HepG2 (cell line): ENCODE measurements at regions not wholly inside any gene's neighbourhood (a gene's known extent, or its start where the extent isn't known, plus 50 kb on each side); places are given as distances from the start of the nearest gene placed in this dataset.

ENCODE experiments used
- AHR ChIP-seq: IDR thresholded peaks from 2 replicates; pipeline ENCODE4 v1.6.1; 2018; ENCODE audit warnings: missing genetic modification reagents, missing compliant biosample characterization
- BHLHE40 ChIP-seq: IDR thresholded peaks from 2 replicates; pipeline ENCODE4 v1.6.1; 2011; ENCODE audit warnings: low read length, improper control_type of control experiment
- DNMT1 ChIP-seq: sonication (generic); formaldehyde crosslinking; IDR thresholded peaks from 2 replicates; pipeline ENCODE4 v1.5.1; 2020; ENCODE audit warnings: mild to moderate bottlenecking, missing genetic modification reagents
- ELF3 ChIP-seq: IDR thresholded peaks from 2 replicates; pipeline ENCODE4 v1.6.1; 2016; ENCODE audit warnings: missing genetic modification reagents, missing compliant biosample characterization
- HOXA9 ChIP-seq: sonication (generic); formaldehyde crosslinking; IDR thresholded peaks from 2 replicates; pipeline ENCODE4 v1.8.1; 2022; ENCODE audit warnings: missing genetic modification reagents, mild to moderate bottlenecking, moderate library complexity, borderline replicate concordance
- JARID2 ChIP-seq: sonication (generic); formaldehyde crosslinking; IDR thresholded peaks from 2 replicates; pipeline ENCODE4 v1.8.1; 2023; ENCODE audit warnings: missing genetic modification reagents, inconsistent platforms; ENCODE audit not compliant: insufficient replicate concordance
- MED1 ChIP-seq: sonication (generic); formaldehyde crosslinking; IDR thresholded peaks from 2 replicates; pipeline ENCODE4 v1.4.0; 2020; ENCODE audit warnings: missing genetic modification reagents
- NAIF1 ChIP-seq: sonication (generic); formaldehyde crosslinking; IDR thresholded peaks from 2 replicates; pipeline ENCODE4 v1.5.0; 2020; ENCODE audit warnings: mild to moderate bottlenecking, missing genetic modification reagents, borderline replicate concordance
- PCBP1 ChIP-seq: fragments of 200-400 bp; formaldehyde crosslinking; IDR thresholded peaks from 2 replicates; pipeline ENCODE4 v1.6.1; 2017; ENCODE audit warnings: mild to moderate bottlenecking, low read depth, low read length, borderline replicate concordance
- PCBP2 ChIP-seq: fragments of 200-400 bp; formaldehyde crosslinking; optimal IDR thresholded peaks from 2 replicates; pipeline ENCODE3; 2018; ENCODE audit warnings: low read length, low read depth; ENCODE audit not compliant: poor library complexity, severe bottlenecking
- POGZ ChIP-seq: sonication (generic); formaldehyde crosslinking; IDR thresholded peaks from 2 replicates; pipeline ENCODE4 v1.4.0; 2020; ENCODE audit warnings: mild to moderate bottlenecking, missing genetic modification reagents
- RCOR2 ChIP-seq: IDR thresholded peaks from 2 replicates; pipeline ENCODE4 v1.6.1; 2016; ENCODE audit warnings: missing biosample characterization, missing genetic modification reagents
- SALL1 ChIP-seq: sonication (generic); formaldehyde crosslinking; IDR thresholded peaks from 2 replicates; pipeline ENCODE4 v1.8.0; 2022; ENCODE audit warnings: mild to moderate bottlenecking, missing genetic modification reagents
- ZMYM4 ChIP-seq: sonication (generic); formaldehyde crosslinking; IDR thresholded peaks from 2 replicates; pipeline ENCODE4 v1.8.1; 2023; ENCODE audit warnings: mild to moderate bottlenecking, missing genetic modification reagents
- ZNF251 ChIP-seq: sonication (generic); formaldehyde crosslinking; IDR thresholded peaks from 2 replicates; pipeline ENCODE4 v1.9.0; 2021; ENCODE audit warnings: mild to moderate bottlenecking, missing genetic modification reagents
- ZNF556 ChIP-seq: sonication (generic); formaldehyde crosslinking; IDR thresholded peaks from 2 replicates; pipeline ENCODE4 v1.4.0; 2020; ENCODE audit warnings: mild to moderate bottlenecking, missing genetic modification reagents, borderline replicate concordance
- ZNF570 ChIP-seq: sonication (generic); formaldehyde crosslinking; IDR thresholded peaks from 2 replicates; pipeline ENCODE4 v1.4.0; 2020; ENCODE audit warnings: mild to moderate bottlenecking, missing genetic modification reagents, borderline replicate concordance
- ZNF790 ChIP-seq: sonication (generic); formaldehyde crosslinking; IDR thresholded peaks from 2 replicates; pipeline ENCODE4 v1.8.0; 2022; ENCODE audit warnings: missing genetic modification reagents, mild to moderate bottlenecking, borderline replicate concordance
- ZNF841 ChIP-seq: sonication (generic); formaldehyde crosslinking; IDR thresholded peaks from 2 replicates; pipeline ENCODE4 v1.8.1; 2023; ENCODE audit warnings: missing genetic modification reagents, borderline replicate concordance
- ZSCAN20 ChIP-seq: sonication (generic); formaldehyde crosslinking; IDR thresholded peaks from 2 replicates; pipeline ENCODE4 v1.4.0; 2020; ENCODE audit warnings: missing genetic modification reagents, mild to moderate bottlenecking, borderline replicate concordance
- TF ChIP-seq, protein P1 (sequence below): sonication (generic); formaldehyde crosslinking; IDR thresholded peaks from 2 replicates; pipeline ENCODE4 v1.4.0; 2020; ENCODE audit warnings: mild to moderate bottlenecking, missing genetic modification reagents
- TF ChIP-seq, protein P2 (sequence below): sonication (generic); formaldehyde crosslinking; IDR thresholded peaks from 2 replicates; pipeline ENCODE4 v1.5.0; 2020; ENCODE audit warnings: mild to moderate bottlenecking, missing genetic modification reagents
- TF ChIP-seq, protein P3 (sequence below): sonication (generic); formaldehyde crosslinking; IDR thresholded peaks from 2 replicates; pipeline ENCODE4 v1.5.0; 2020; ENCODE audit warnings: missing genetic modification reagents, mild to moderate bottlenecking, borderline replicate concordance
- TF ChIP-seq, protein P4 (sequence below): sonication (generic); formaldehyde crosslinking; IDR thresholded peaks from 2 replicates; pipeline ENCODE4 v1.4.0; 2020; ENCODE audit warnings: mild to moderate bottlenecking, missing genetic modification reagents

DNA sequence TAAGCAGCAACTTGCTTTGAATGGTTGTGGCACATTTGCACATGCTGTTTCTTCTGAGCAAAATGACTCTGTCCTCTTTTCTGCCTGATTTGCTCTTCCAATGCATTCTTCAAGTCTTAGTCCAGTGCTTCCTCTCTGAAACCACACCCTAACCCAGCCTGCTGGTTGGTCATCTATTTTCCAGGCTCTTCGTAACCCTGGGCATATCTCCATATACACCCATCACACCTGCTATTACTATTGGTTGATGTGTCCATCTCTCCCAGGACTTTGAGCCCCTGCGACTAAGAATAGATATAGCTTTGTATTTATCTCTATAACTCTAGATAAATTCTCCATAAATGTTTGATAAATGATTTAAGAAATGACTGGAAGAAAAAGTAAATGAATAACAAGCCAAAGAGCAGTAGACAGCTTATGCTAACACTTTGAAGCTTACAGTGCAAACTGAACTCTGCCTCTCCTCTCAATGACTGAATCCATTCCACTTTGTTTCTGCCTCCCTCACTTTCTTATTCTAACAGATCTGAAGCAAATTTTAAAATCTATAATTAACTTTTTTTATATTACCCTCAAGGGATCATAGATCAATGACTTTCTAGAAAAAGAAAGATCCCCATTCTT, 59.7 kb upstream of the NT5E start (continued):
- TF ChIP-seq ZNF790 (no peak), SALL1 (CRISPR knock-in tag) (peak; percentile 56; the same call in 1 of the 2 replicates), ZNF570 (CRISPR knock-in tag) (no peak), POGZ (0 out of 2 replicates have a peak, but pooled peaks have one; percentile 15), HOXA9 (CRISPR knock-in tag) (no peak), ZSCAN20 (CRISPR knock-in tag) (no peak), ELF3 (CRISPR knock-in tag) (no peak), NAIF1 (no peak), RCOR2 (no peak), ZNF251 (no peak), ZNF841 (no peak), DNMT1 (CRISPR knock-in tag) (no peak), AHR (CRISPR knock-in tag) (no peak), PCBP2 (no peak), ZMYM4 (CRISPR knock-in tag) (peak; percentile 51), ZNF556 (CRISPR knock-in tag) (no peak), JARID2 (no peak), BHLHE40 (no peak), PCBP1 (no peak), MED1 (CRISPR knock-in tag) (peak; percentile 18; the same call in 1 of the 2 replicates)
- TF ChIP-seq, protein P1, sequence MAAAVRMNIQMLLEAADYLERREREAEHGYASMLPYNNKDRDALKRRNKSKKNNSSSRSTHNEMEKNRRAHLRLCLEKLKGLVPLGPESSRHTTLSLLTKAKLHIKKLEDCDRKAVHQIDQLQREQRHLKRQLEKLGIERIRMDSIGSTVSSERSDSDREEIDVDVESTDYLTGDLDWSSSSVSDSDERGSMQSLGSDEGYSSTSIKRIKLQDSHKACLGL = no peak
- TF ChIP-seq, protein P2, sequence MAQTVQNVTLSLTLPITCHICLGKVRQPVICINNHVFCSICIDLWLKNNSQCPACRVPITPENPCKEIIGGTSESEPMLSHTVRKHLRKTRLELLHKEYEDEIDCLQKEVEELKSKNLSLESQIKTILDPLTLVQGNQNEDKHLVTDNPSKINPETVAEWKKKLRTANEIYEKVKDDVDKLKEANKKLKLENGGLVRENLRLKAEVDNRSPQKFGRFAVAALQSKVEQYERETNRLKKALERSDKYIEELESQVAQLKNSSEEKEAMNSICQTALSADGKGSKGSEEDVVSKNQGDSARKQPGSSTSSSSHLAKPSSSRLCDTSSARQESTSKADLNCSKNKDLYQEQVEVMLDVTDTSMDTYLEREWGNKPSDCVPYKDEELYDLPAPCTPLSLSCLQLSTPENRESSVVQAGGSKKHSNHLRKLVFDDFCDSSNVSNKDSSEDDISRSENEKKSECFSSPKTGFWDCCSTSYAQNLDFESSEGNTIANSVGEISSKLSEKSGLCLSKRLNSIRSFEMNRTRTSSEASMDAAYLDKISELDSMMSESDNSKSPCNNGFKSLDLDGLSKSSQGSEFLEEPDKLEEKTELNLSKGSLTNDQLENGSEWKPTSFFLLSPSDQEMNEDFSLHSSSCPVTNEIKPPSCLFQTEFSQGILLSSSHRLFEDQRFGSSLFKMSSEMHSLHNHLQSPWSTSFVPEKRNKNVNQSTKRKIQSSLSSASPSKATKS (CRISPR knock-in tag) = no peak
- TF ChIP-seq, protein P3, sequence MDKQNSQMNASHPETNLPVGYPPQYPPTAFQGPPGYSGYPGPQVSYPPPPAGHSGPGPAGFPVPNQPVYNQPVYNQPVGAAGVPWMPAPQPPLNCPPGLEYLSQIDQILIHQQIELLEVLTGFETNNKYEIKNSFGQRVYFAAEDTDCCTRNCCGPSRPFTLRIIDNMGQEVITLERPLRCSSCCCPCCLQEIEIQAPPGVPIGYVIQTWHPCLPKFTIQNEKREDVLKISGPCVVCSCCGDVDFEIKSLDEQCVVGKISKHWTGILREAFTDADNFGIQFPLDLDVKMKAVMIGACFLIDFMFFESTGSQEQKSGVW (CRISPR knock-in tag) = no peak
- TF ChIP-seq, protein P4, sequence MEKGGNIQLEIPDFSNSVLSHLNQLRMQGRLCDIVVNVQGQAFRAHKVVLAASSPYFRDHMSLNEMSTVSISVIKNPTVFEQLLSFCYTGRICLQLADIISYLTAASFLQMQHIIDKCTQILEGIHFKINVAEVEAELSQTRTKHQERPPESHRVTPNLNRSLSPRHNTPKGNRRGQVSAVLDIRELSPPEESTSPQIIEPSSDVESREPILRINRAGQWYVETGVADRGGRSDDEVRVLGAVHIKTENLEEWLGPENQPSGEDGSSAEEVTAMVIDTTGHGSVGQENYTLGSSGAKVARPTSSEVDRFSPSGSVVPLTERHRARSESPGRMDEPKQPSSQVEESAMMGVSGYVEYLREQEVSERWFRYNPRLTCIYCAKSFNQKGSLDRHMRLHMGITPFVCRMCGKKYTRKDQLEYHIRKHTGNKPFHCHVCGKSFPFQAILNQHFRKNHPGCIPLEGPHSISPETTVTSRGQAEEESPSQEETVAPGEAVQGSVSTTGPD (CRISPR knock-in tag) = no peak
